Uterus (tissue), 3 donors: ENCODE measurements at regions not wholly inside any gene's neighbourhood (a gene's known extent, or its start where the extent isn't known, plus 50 kb on each side); places are given as distances from the start of the nearest gene placed in this dataset.

Experiments
- DNase-seq, 2 donors: peaks; one replicate each; pipeline ENCODE4 v3.0.0-alpha.2; 2019 to 2020
- H3K27ac ChIP-seq, 2 donors: fragments of 200-600 bp; sonication (generic); 1 replicate in 1 of 2; 2 replicates in 1 of 2; pipeline ENCODE4 v1.5.1; 2016 to 2018
- H3K27me3 ChIP-seq, 2 donors: fragments of 200-600 bp; sonication (generic); one replicate each; pipeline ENCODE4 v1.5.1; 2018 to 2019; ENCODE audit warnings: control low read depth in 1 of 2
- H3K36me3 ChIP-seq, 2 donors: fragments of 200-600 bp; sonication (generic); one replicate each; pipeline ENCODE4 v1.5.1; 2019; ENCODE audit warnings: control low read depth in 1 of 2
- H3K4me1 ChIP-seq, 2 donors: fragments of 200-600 bp; sonication (generic); one replicate each; pipeline ENCODE4 v1.5.1; 2018 to 2019; ENCODE audit warnings: control low read depth in 1 of 2
- H3K4me3 ChIP-seq, 2 donors: fragments of 200-600 bp; sonication (generic); 1 replicate in 1 of 2; 2 replicates in 1 of 2; pipeline ENCODE4 v1.5.1; 2018 to 2019; ENCODE audit warnings: mild to moderate bottlenecking in 1 of 2
- H3K9me3 ChIP-seq, 2 donors: fragments of 200-600 bp; sonication (generic); one replicate each; pipeline ENCODE4 v1.5.1; 2019; ENCODE audit warnings: control low read depth in 1 of 2
- CTCF ChIP-seq, 4 experiments: fragments of 200-600 bp in 2 of 4; fragments of 450-650 bp in 2 of 4; sonication (generic) in 2 of 4; IDR thresholded peaks; one replicate each; pipeline ENCODE4 v1.5.1; 2016 to 2019; ENCODE audit warnings: antibody characterized with exemption in 4 of 4, mild to moderate bottlenecking in 2 of 4, moderate library complexity in 1 of 4
- POLR2A ChIP-seq, 2 donors: fragments of 450-650 bp; IDR thresholded peaks; one replicate each; pipeline ENCODE4 v1.6.1; 2016; ENCODE audit warnings: antibody characterized with exemption in 2 of 2, mild to moderate bottlenecking in 1 of 2, moderate library complexity in 1 of 2
- intact Hi-C: fragments of 100-400 bp; cut with DNase I; formaldehyde crosslinking; loops from one replicate; pipeline ENCODE4 v1.15.1; 2023; ENCODE audit warnings: low total_unique reads
- donor health status: DM: yes; HTN: yes; CAD: no.

- Histone ChIP-seq H3K36me3 (no peaks in the 10 kb centered on the region), H3K9me3 (no peaks in the 10 kb centered on the region)
- intact Hi-C loops = no loop called here
These were observed 732.0 kb upstream of the CTNND2 start for GRCh38 chr5:12636209-12636608.

GRCh38 chr5:12626556-12626955 lies 722.3 kb upstream of the CTNND2 start:
- no peaks in the 10 kb centered on the region for H3K4me1 ChIP-seq
- no peaks in the 10 kb centered on the region for H3K36me3 ChIP-seq
- H3K4me3 ChIP-seq = no peak overlapping the region
- no peak for DNase-seq
- no peaks in the 10 kb centered on the region for H3K9me3 ChIP-seq
- intact Hi-C loops = no loop called here
- no peak for TF ChIP-seq POLR2A (IDR thresholded peaks at IDR 0.05)
- H3K27ac ChIP-seq = no peak overlapping the region
- no peaks in the 10 kb centered on the region for H3K27me3 ChIP-seq

More at GRCh38 chr5:12636209-12636608, 732.0 kb upstream of the CTNND2 start:
- no peak for DNase-seq
- TF ChIP-seq POLR2A (IDR thresholded peaks at IDR 0.05) = no peak
- no peak for TF ChIP-seq CTCF (IDR thresholded peaks at IDR 0.05)
- Histone ChIP-seq H3K4me3 (no peak overlapping the region), H3K27me3 (no peaks in the 10 kb centered on the region), H3K27ac (no peak overlapping the region), H3K4me1 (no peaks in the 10 kb centered on the region)

- Histone ChIP-seq H3K4me1 (no peaks in the 10 kb centered on the region), H3K27ac (no peak overlapping the region), H3K27me3 (no peaks in the 10 kb centered on the region), H3K4me3 (no peak overlapping the region), H3K9me3 (no peaks in the 10 kb centered on the region), H3K36me3 (no peaks in the 10 kb centered on the region)
- DNase-seq = no peak
- TF ChIP-seq POLR2A (IDR thresholded peaks at IDR 0.05) (no peak), CTCF (IDR thresholded peaks at IDR 0.05) (no peak)
- intact Hi-C loops = no loop called here
These were observed 721.5 kb upstream of the CTNND2 start for GRCh38 chr5:12625667-12626263.

- no peaks in the 10 kb centered on the region for H3K4me1 ChIP-seq
- TF ChIP-seq CTCF (IDR thresholded peaks at IDR 0.05) (no peak), POLR2A (IDR thresholded peaks at IDR 0.05) (no peak)
- no peak for DNase-seq
- intact Hi-C loops = no loop called here
- no peaks in the 10 kb centered on the region for H3K27me3 ChIP-seq
- H3K9me3 ChIP-seq = no peaks in the 10 kb centered on the region
- H3K4me3 ChIP-seq = no peak overlapping the region
- no peaks in the 10 kb centered on the region for H3K36me3 ChIP-seq
- H3K27ac ChIP-seq = no peak overlapping the region
These were observed 720.7 kb upstream of the CTNND2 start for GRCh38 chr5:12624776-12625560.

GRCh38 chr5:12623408-12623807 lies 719.2 kb upstream of the CTNND2 start:
- TF ChIP-seq CTCF (IDR thresholded peaks at IDR 0.05) (no peak), POLR2A (IDR thresholded peaks at IDR 0.05) (no peak)
- H3K36me3 ChIP-seq = no peaks in the 10 kb centered on the region

More at GRCh38 chr5:12623408-12623807, 719.2 kb upstream of the CTNND2 start:
- H3K27me3 ChIP-seq = no peaks in the 10 kb centered on the region
- DNase-seq = no peak
- intact Hi-C loops = no loop called here
- H3K27ac ChIP-seq = no peak overlapping the region
- no peaks in the 10 kb centered on the region for H3K9me3 ChIP-seq
- no peaks in the 10 kb centered on the region for H3K4me1 ChIP-seq
- H3K4me3 ChIP-seq = no peak overlapping the region
